ENCODE measurements at regions not wholly inside any gene's neighbourhood (a gene's known extent, or its start where the extent isn't known, plus 50 kb on each side); places are given as distances from the start of the nearest gene placed in this dataset.
"Not testable (repeated sequence)": the region's sequence is repeated elsewhere in the genome, so short reads cannot be mapped to it uniquely, and the experiment has no call there.

DNA sequence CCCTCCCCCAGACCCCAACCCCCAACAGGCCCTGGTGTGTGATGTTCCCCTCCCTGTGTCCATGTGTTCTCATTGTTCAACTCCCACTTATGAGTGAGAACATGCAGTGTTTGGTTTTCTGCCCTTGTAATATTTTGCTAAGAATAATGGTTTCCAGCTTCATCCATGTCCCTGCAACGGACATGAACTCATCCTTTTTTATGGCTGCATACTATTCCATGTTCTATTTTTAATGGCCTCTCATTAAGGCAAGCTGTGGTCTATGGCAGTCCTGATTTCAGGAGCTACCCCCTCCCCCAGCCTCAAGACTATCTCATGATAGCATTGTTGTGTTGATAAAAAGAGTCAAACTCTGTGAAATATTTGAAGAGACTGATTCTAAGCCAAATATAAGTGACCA is 267.4 kb downstream of the MID1IP1 start:
- TF ChIP-seq, protein P1, sequence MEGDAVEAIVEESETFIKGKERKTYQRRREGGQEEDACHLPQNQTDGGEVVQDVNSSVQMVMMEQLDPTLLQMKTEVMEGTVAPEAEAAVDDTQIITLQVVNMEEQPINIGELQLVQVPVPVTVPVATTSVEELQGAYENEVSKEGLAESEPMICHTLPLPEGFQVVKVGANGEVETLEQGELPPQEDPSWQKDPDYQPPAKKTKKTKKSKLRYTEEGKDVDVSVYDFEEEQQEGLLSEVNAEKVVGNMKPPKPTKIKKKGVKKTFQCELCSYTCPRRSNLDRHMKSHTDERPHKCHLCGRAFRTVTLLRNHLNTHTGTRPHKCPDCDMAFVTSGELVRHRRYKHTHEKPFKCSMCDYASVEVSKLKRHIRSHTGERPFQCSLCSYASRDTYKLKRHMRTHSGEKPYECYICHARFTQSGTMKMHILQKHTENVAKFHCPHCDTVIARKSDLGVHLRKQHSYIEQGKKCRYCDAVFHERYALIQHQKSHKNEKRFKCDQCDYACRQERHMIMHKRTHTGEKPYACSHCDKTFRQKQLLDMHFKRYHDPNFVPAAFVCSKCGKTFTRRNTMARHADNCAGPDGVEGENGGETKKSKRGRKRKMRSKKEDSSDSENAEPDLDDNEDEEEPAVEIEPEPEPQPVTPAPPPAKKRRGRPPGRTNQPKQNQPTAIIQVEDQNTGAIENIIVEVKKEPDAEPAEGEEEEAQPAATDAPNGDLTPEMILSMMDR (IDR thresholded peaks at IDR 0.05; ENCODE audit: low read length): not testable (repeated sequence)
- not testable (repeated sequence) for TF ChIP-seq EZH2 (IDR thresholded peaks at IDR 0.05; ENCODE audit: borderline replicate concordance, low read length)
